Upper lobe of left lung (tissue), 6 donors: ENCODE measurements at regions not wholly inside any gene's neighbourhood (a gene's known extent, or its start where the extent isn't known, plus 50 kb on each side); places are given as distances from the start of the nearest gene placed in this dataset.
"Not testable (repeated sequence)": the region's sequence is repeated elsewhere in the genome, so short reads cannot be mapped to it uniquely, and the experiment has no call there.

Experiments
- ATAC-seq, 2 donors: fragments of 200-7000 bp; cut with Tn5 transposase; one replicate each; pipeline ENCODE4 v1.9.1; 2022; ENCODE audit warnings: mild to moderate bottlenecking in 2 of 2, moderate library complexity in 2 of 2; ENCODE audit not compliant: low FRiP score in 2 of 2
- DNase-seq, 2 donors: peaks; one replicate each; pipeline ENCODE4 v3.0.0-alpha.2; 2019 to 2020
- H3K27ac ChIP-seq, 4 donors: fragments of 200-600 bp; sonication (generic); one replicate each; pipeline ENCODE4 v1.5.1; 2016 to 2019
- H3K27me3 ChIP-seq, 4 donors: fragments of 200-600 bp; sonication (generic); one replicate each; pipeline ENCODE4 v1.5.1; 2017 to 2019
- H3K36me3 ChIP-seq, 4 donors: fragments of 200-600 bp; sonication (generic); one replicate each; pipeline ENCODE4 v1.5.1; 2016 to 2019
- H3K4me1 ChIP-seq, 4 donors: fragments of 200-600 bp; sonication (generic); one replicate each; pipeline ENCODE4 v1.5.1; 2018 to 2019
- H3K4me3 ChIP-seq, 4 donors: fragments of 200-600 bp; sonication (generic); one replicate each; pipeline ENCODE4 v1.5.1; 2017 to 2019; ENCODE audit warnings: mild to moderate bottlenecking in 2 of 4, moderate library complexity in 1 of 4
- H3K9me3 ChIP-seq, 4 donors: fragments of 200-600 bp; sonication (generic); one replicate each; pipeline ENCODE4 v1.5.1; 2018 to 2019
- EP300 ChIP-seq, 4 donors: sonication (generic); formaldehyde crosslinking; IDR thresholded peaks; one replicate each; pipeline ENCODE4 v1.5.1; 2017; ENCODE audit warnings: antibody characterized with exemption in 4 of 4, control low read depth in 2 of 4
- POLR2A ChIP-seq, 4 donors: fragments of 450-650 bp; IDR thresholded peaks; one replicate each; pipeline ENCODE4 v1.5.1; 2016 to 2017; ENCODE audit warnings: antibody characterized with exemption in 4 of 4, mild to moderate bottlenecking in 2 of 4
- POLR2AphosphoS5 ChIP-seq, 2 donors: sonication (generic); formaldehyde crosslinking; IDR thresholded peaks; one replicate each; pipeline ENCODE4 v1.5.1; 2017; ENCODE audit warnings: antibody characterized with exemption in 2 of 2
- WGBS, 2 donors: methylation state at CpG; one replicate each; pipeline ENCODE4 v1.1.5; 2017 to 2018; 5-methylcytosine and 5-hydroxymethylcytosine counted together
- TF ChIP-seq, protein P1 (sequence below), 6 experiments: fragments of 450-650 bp in 4 of 6; fragments of 200-600 bp in 2 of 6; sonication (generic) in 2 of 6; IDR thresholded peaks; one replicate each; pipeline ENCODE4 v1.5.1; 2016 to 2019; ENCODE audit warnings: antibody characterized with exemption in 6 of 6
- donor health status: DM: no; HTN: no; CAD: no; lungs with moderate emphysema.
- donor health status: DM: no; HTN: yes; CAD: no; lungs with severe emphysema.

- ATAC-seq (no peak), DNase-seq (peak in 1 of 2 donors; percentile 68)
- no peaks in the 10 kb centered on the region for H3K36me3 ChIP-seq
- H3K4me3 ChIP-seq = no peak overlapping the region
- no peaks in the 10 kb centered on the region for H3K27me3 ChIP-seq
- no peak for TF ChIP-seq POLR2AphosphoS5 (IDR thresholded peaks at IDR 0.05)
- TF ChIP-seq POLR2A (IDR thresholded peaks at IDR 0.05) = no peak
- TF ChIP-seq, protein P1, sequence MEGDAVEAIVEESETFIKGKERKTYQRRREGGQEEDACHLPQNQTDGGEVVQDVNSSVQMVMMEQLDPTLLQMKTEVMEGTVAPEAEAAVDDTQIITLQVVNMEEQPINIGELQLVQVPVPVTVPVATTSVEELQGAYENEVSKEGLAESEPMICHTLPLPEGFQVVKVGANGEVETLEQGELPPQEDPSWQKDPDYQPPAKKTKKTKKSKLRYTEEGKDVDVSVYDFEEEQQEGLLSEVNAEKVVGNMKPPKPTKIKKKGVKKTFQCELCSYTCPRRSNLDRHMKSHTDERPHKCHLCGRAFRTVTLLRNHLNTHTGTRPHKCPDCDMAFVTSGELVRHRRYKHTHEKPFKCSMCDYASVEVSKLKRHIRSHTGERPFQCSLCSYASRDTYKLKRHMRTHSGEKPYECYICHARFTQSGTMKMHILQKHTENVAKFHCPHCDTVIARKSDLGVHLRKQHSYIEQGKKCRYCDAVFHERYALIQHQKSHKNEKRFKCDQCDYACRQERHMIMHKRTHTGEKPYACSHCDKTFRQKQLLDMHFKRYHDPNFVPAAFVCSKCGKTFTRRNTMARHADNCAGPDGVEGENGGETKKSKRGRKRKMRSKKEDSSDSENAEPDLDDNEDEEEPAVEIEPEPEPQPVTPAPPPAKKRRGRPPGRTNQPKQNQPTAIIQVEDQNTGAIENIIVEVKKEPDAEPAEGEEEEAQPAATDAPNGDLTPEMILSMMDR (IDR thresholded peaks at IDR 0.05) = no peak
- TF ChIP-seq EP300 (IDR thresholded peaks at IDR 0.05) = no peak
- H3K9me3 ChIP-seq = no peaks in the 10 kb centered on the region
- no peak overlapping the region for H3K27ac ChIP-seq
- 60% methylated on average over 20 of the region's 28 CpGs; no CpG with 5 or more reads in 1 of the 2 donors for WGBS, 2 donors
- no peaks in the 10 kb centered on the region for H3K4me1 ChIP-seq
Observed at GRCh38 chr4:3630598-3631543, 98.6 kb upstream of the LRPAP1 start.

- no peak for ATAC-seq
- no peak for TF ChIP-seq POLR2A (IDR thresholded peaks at IDR 0.05)
- TF ChIP-seq, protein P1 (IDR thresholded peaks at IDR 0.05) = no peak
- Histone ChIP-seq H3K9me3 (no peaks in the 10 kb centered on the region), H3K4me1 (no peaks in the 10 kb centered on the region), H3K4me3 (no peak overlapping the region), H3K27me3 (no peaks in the 10 kb centered on the region), H3K36me3 (no peaks in the 10 kb centered on the region), H3K27ac (no peak overlapping the region)
- 51 to 80% methylated on average over 7 to 11 of the region's 11 CpGs for WGBS, 2 donors
- no peak for DNase-seq
Observed at GRCh38 chr4:3630136-3630597, 97.9 kb upstream of the LRPAP1 start.

- H3K4me1 ChIP-seq = no peaks in the 10 kb centered on the region
- H3K9me3 ChIP-seq = no peaks in the 10 kb centered on the region
- no peaks in the 10 kb centered on the region for H3K27me3 ChIP-seq
- no peak for ATAC-seq
- no peak overlapping the region for H3K27ac ChIP-seq
- no peak overlapping the region for H3K4me3 ChIP-seq
- WGBS, 2 donors = 60 to 92% methylated on average over 1 to 12 of the region's 12 CpGs
- H3K36me3 ChIP-seq = no peaks in the 10 kb centered on the region
- peak in 1 of 2 donors; percentile 64 for DNase-seq
- TF ChIP-seq, protein P1 (IDR thresholded peaks at IDR 0.05) = no peak
- TF ChIP-seq POLR2AphosphoS5 (IDR thresholded peaks at IDR 0.05) = no peak
- TF ChIP-seq POLR2A (IDR thresholded peaks at IDR 0.05) = no peak
- no peak for TF ChIP-seq EP300 (IDR thresholded peaks at IDR 0.05)
Observed at GRCh38 chr4:3629665-3630064, 97.4 kb upstream of the LRPAP1 start.

DNA sequence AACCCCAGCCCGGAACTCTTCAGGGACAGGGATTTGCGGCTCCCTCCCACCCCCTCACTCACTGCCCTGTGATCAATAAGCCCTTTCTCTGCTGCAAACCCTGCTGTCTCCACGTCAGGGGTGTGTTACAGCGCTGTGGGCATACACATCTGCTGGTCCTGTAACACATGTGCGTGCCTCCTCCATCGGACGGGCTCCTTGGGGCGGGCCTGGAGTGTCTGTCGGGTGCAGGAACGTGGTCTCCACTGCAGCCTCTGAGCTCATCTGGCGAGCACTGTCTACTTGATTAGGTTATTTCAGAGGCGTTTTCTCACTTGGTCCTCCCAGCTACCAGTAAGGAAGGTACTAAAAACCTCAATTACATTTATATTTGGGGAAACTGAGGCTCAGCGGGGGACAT is 97.0 kb upstream of the LRPAP1 start:
- not testable (repeated sequence) for H3K4me3 ChIP-seq, H3K36me3 ChIP-seq, H3K27me3 ChIP-seq, H3K9me3 ChIP-seq, H3K27ac ChIP-seq, ATAC-seq, H3K4me1 ChIP-seq
- peak in 1 of 2 donors; percentile 58 for DNase-seq
- 91 to 93% methylated on average over 10 to 13 of the region's 13 CpGs for WGBS, 2 donors

GRCh38 chr4:3628868-3629175 is 96.6 kb upstream of the LRPAP1 start:
- TF ChIP-seq EP300 (IDR thresholded peaks at IDR 0.05) = no peak
- no peak for TF ChIP-seq POLR2AphosphoS5 (IDR thresholded peaks at IDR 0.05)
- TF ChIP-seq POLR2A (IDR thresholded peaks at IDR 0.05) = no peak
- TF ChIP-seq, protein P1 (IDR thresholded peaks at IDR 0.05) = no peak
- Histone ChIP-seq H3K36me3 (no peaks in the 10 kb centered on the region), H3K9me3 (no peaks in the 10 kb centered on the region), H3K27me3 (no peaks in the 10 kb centered on the region), H3K4me1 (no peaks in the 10 kb centered on the region), H3K27ac (no peak overlapping the region), H3K4me3 (no peak overlapping the region)
- ATAC-seq = no peak
- DNase-seq = peak in 1 of 2 donors; percentile 51
- 78 to 94% methylated on average over 11 of the region's 11 CpGs for WGBS, 2 donors

- WGBS, 2 donors = 66 to 76% methylated on average over 7 to 26 of the region's 29 CpGs
- not testable (repeated sequence) for H3K27me3 ChIP-seq, H3K9me3 ChIP-seq, H3K4me1 ChIP-seq, H3K36me3 ChIP-seq, H3K27ac ChIP-seq, ATAC-seq, H3K4me3 ChIP-seq
- DNase-seq = peak in 1 of 2 donors; percentile 38
Observed at GRCh38 chr4:3627967-3628867, 96.0 kb upstream of the LRPAP1 start.

DNA sequence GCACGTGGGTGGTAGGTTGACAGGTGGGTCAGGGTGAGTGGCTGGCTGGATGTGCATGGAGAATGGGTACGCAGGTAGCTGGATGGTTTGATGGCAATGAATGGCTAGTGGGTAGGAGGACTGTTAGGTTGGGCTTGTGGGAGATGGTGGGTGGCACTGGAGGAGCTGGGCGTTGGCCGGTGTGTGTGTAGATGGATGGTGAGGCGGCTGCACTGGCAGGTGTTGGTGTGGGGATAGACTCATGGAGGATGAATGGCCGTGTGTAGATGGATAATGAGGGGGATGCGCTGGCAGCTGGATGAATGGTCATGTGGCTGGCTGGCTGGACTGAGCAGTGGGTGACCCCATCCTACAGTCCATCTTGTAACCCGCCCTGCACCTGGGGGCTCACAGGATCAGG is 95.2 kb upstream of the LRPAP1 start:
- 76 to 85% methylated on average over 7 to 8 of the region's 8 CpGs for WGBS, 2 donors
- H3K4me3 ChIP-seq, H3K27me3 ChIP-seq, H3K36me3 ChIP-seq, H3K4me1 ChIP-seq, ATAC-seq, H3K27ac ChIP-seq, H3K9me3 ChIP-seq: not testable (repeated sequence)
- DNase-seq = peak in 1 of 2 donors; percentile 24
